ENCODE measurements at regions not wholly inside any gene's neighbourhood (a gene's known extent, or its start where the extent isn't known, plus 50 kb on each side); places are given as distances from the start of the nearest gene placed in this dataset.

DNA sequence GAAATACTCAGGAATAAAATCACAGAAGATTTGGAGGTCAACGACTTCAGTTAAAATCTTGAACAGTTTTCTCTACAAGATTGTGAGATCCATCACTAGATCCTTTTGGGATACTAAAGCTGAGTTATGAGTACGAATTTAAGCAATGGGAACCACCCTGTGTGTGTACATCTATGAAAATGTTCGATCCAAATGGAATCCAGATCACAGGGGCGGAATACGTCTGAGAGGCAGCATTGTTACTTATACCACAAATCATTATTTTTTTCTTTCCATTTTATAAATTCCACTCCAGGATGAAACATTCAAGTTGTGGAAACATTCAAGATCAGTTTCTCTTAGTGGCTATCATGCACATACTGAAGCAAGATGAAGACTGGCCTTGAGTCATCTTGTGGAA is 239.3 kb upstream of the PAPPA start:
- intact Hi-C loops (cut with DNase I), result no loop called here
- TF ChIP-seq, protein P1, sequence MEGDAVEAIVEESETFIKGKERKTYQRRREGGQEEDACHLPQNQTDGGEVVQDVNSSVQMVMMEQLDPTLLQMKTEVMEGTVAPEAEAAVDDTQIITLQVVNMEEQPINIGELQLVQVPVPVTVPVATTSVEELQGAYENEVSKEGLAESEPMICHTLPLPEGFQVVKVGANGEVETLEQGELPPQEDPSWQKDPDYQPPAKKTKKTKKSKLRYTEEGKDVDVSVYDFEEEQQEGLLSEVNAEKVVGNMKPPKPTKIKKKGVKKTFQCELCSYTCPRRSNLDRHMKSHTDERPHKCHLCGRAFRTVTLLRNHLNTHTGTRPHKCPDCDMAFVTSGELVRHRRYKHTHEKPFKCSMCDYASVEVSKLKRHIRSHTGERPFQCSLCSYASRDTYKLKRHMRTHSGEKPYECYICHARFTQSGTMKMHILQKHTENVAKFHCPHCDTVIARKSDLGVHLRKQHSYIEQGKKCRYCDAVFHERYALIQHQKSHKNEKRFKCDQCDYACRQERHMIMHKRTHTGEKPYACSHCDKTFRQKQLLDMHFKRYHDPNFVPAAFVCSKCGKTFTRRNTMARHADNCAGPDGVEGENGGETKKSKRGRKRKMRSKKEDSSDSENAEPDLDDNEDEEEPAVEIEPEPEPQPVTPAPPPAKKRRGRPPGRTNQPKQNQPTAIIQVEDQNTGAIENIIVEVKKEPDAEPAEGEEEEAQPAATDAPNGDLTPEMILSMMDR (IDR thresholded peaks at IDR 0.05), result no peak
- H3K4me1 ChIP-seq, result no peaks in the 10 kb centered on the region
- no peaks in the 10 kb centered on the region for H3K36me3 ChIP-seq
- no peaks in the 10 kb centered on the region for H3K9me3 ChIP-seq
- H3K27ac ChIP-seq, result no peak overlapping the region
- H3K4me3 ChIP-seq, result no peak overlapping the region
- no peak for DNase-seq
- no peak for ATAC-seq
- no peaks in the 10 kb centered on the region for H3K27me3 ChIP-seq

DNA sequence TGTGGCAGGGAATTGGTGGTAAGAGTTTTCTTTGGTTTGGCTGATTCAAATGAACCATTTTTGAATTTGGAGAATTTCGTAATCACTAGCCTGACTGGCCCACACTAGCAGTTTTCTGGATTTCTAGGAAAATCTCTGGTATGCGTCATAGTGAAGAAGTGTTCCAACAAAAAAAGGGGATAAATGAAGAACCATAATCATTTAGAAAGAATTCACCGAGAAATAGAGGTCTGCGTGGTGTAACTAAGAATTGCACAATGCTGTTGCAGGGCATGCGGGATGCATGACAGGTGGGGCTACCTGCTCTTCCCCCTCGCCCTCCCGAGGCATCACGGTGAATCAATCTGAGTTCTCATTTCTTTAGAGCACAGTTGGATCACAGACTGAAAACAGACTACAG is 232.3 kb upstream of the PAPPA start:
- intact Hi-C loops (cut with DNase I), result no loop called here
- TF ChIP-seq, protein P1 (IDR thresholded peaks at IDR 0.05), result no peak
- no peak overlapping the region for H3K27ac ChIP-seq
- no peaks in the 10 kb centered on the region for H3K36me3 ChIP-seq
- DNase-seq (no peak), ATAC-seq (no peak)
- H3K27me3 ChIP-seq, result no peaks in the 10 kb centered on the region
- H3K4me3 ChIP-seq, result no peak overlapping the region
- H3K4me1 ChIP-seq, result peaks cover 7% of the 10 kb centered on the region
- no peaks in the 10 kb centered on the region for H3K9me3 ChIP-seq

DNA sequence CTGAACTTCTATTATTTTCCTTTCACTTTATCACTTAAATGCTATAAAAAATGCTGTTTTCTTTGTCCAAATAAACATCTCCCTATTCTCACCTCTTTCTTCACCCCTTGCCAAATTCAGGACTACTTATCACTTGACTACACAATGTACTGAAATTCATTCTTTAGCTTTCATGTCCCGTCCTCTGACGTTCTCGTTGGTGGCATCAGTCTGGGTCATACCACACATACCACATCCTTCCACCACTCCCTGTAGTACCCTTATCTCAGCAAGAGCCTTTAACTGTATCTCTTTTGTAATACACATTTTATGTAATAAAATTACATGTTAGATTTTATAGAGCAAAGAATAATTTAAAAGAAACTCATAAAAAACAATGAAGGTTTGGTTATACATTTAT is 231.1 kb upstream of the PAPPA start:
- no peaks in the 10 kb centered on the region for H3K9me3 ChIP-seq
- no peak overlapping the region for H3K4me3 ChIP-seq
- intact Hi-C loops (cut with DNase I), result no loop called here
- DNase-seq (no peak), ATAC-seq (no peak)
- TF ChIP-seq, protein P1 (IDR thresholded peaks at IDR 0.05), result no peak
- no peak overlapping the region for H3K27ac ChIP-seq
- H3K36me3 ChIP-seq, result no peaks in the 10 kb centered on the region
- H3K4me1 ChIP-seq, result peaks cover 7% of the 10 kb centered on the region
- H3K27me3 ChIP-seq, result no peaks in the 10 kb centered on the region

DNA sequence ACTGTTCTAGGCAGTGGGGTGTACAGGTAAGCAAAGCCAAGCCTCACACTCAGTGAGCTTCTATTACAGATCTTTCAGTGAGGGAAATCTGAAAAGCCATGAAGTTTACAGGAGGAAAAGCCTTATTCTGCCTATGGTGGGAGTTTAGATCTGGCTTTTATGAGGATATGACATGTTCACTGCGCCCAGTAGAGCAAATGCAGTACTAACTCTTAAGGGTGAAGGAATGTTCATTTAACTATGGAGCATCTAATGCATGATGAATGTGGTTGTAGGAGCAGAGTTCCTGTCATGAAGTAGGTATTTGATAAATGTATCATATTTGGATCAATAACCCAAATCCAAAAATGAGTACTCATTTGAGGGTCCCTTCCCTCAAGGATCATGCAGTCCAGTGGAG is 230.2 kb upstream of the PAPPA start:
- DNase-seq (no peak), ATAC-seq (no peak)
- peaks cover 7% of the 10 kb centered on the region for H3K4me1 ChIP-seq
- intact Hi-C loops (cut with DNase I), result no loop called here
- no peak overlapping the region for H3K4me3 ChIP-seq
- TF ChIP-seq, protein P1 (IDR thresholded peaks at IDR 0.05), result no peak
- no peak overlapping the region for H3K27ac ChIP-seq
- no peaks in the 10 kb centered on the region for H3K9me3 ChIP-seq
- no peaks in the 10 kb centered on the region for H3K36me3 ChIP-seq
- H3K27me3 ChIP-seq, result no peaks in the 10 kb centered on the region

DNA sequence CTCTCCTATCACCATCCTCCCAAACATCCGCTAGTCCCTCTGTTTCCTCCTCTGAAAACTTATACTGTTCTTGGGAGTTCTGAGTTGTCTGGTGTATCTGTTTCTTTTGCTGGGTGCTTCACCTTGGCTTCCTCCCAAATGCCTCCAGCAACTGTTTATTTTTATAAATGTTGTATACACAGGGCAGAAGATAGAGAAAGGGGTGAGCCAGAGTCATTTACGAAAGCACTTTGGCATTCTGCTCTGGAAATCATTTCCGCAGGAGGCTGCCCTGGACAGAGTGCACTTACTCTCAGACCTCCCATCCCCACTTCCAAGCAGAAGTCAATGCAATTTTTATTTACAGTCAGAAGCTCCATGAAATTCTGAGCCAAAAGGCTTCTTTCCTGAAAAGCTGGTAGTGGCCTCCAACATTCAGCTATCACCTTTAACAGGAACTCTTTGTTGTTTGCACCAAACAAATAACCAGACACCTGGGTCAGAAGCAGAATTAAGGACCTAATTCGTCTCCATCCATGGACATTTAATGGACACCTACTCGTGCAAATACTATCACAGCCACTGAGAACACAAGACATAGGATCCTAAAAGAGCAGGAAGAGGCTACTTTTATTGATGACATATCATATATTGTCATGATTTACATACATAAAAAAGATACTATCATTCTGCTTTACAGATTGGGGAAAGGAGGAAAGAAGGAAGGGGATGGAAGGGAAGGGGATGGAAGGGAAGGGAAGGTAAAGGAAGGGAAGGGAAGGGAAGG is 229.5 kb upstream of the PAPPA start:
- TF ChIP-seq, protein P1 (IDR thresholded peaks at IDR 0.05), result no peak
- Histone ChIP-seq H3K4me3 (no peak overlapping the region), H3K4me1 (peaks cover 7% of the 10 kb centered on the region), H3K27ac (no peak overlapping the region), H3K27me3 (no peaks in the 10 kb centered on the region), H3K9me3 (no peaks in the 10 kb centered on the region), H3K36me3 (no peaks in the 10 kb centered on the region)
- intact Hi-C loops (cut with DNase I), result no loop called here
- ATAC-seq (peak; percentile 41), DNase-seq (no peak)

DNA sequence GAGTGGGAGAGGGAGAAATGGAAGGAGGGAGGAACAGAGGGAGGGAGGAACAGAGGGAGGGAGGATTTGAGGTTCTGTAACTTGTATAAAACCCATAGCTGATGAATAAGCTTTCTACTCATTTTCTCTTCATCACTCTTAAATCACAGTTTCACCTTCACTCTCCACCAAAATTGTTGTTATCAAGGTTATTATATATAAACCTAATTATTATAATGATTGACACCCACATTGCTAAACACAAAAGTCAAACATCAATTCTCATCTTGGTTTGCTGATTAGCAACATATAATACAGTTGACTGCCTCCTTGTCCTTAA is 229.0 kb upstream of the PAPPA start:
- no peaks in the 10 kb centered on the region for H3K27me3 ChIP-seq
- no peaks in the 10 kb centered on the region for H3K9me3 ChIP-seq
- DNase-seq, result no peak
- TF ChIP-seq, protein P1 (IDR thresholded peaks at IDR 0.05), result no peak
- peaks cover 7% of the 10 kb centered on the region for H3K4me1 ChIP-seq
- no peak for ATAC-seq
- H3K4me3 ChIP-seq, result no peak overlapping the region
- intact Hi-C loops (cut with DNase I), result no loop called here
- no peaks in the 10 kb centered on the region for H3K36me3 ChIP-seq
- H3K27ac ChIP-seq, result no peak overlapping the region

Data from upper lobe of right lung (tissue), 1 donor.